GM12874 (cell line): ENCODE measurements at regions not wholly inside any gene's neighbourhood (a gene's known extent, or its start where the extent isn't known, plus 50 kb on each side); places are given as distances from the start of the nearest gene placed in this dataset.

Source experiments
- TF ChIP-seq, protein P1 (sequence below): IDR thresholded peaks from 2 replicates; pipeline ENCODE4 v1.5.1; 2011; ENCODE audit warnings: low read depth, mild to moderate bottlenecking, control low read depth, low read length, moderate library complexity; ENCODE audit not compliant: insufficient read depth

DNA sequence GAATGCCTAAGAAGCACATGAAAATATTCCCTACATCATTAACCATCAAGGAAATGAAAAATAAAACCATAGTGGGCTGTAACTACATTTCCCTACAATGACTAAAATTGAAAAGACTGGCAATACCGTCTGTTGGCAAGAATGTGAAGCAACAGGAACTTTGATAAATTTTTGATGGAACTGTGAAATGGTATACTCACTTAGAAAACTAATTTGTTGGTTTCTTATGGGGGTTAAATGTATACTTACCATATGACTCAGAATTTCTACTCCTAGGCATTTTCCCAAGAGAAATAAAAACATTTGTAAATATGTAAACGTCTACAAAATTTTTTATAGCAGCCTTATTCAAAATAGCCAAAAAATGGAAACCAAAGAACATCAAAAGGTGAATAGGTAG lies 121.4 kb upstream of the PLEKHA5 start:
- TF ChIP-seq, protein P1, sequence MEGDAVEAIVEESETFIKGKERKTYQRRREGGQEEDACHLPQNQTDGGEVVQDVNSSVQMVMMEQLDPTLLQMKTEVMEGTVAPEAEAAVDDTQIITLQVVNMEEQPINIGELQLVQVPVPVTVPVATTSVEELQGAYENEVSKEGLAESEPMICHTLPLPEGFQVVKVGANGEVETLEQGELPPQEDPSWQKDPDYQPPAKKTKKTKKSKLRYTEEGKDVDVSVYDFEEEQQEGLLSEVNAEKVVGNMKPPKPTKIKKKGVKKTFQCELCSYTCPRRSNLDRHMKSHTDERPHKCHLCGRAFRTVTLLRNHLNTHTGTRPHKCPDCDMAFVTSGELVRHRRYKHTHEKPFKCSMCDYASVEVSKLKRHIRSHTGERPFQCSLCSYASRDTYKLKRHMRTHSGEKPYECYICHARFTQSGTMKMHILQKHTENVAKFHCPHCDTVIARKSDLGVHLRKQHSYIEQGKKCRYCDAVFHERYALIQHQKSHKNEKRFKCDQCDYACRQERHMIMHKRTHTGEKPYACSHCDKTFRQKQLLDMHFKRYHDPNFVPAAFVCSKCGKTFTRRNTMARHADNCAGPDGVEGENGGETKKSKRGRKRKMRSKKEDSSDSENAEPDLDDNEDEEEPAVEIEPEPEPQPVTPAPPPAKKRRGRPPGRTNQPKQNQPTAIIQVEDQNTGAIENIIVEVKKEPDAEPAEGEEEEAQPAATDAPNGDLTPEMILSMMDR = no peak

DNA sequence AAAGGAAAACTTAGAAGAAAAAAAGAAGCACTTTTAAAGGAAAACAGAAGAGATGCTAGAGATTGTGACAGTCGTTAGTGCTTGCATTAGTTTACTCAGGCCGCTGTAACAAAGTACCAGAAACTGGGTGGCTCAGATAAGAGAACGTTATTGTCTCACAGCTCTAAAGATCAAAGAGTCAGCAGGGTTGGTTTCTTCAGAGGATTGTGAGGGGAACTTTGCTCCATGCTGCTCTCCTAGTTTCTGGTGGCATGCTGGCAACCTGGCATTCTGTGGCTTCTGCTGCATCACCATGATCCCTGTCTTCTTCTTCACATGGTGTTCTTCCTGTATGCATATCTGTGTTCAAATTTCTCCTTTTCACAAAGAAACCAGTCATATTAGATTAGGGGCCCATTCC lies 119.4 kb upstream of the PLEKHA5 start:
- TF ChIP-seq, protein P1 = no peak

DNA sequence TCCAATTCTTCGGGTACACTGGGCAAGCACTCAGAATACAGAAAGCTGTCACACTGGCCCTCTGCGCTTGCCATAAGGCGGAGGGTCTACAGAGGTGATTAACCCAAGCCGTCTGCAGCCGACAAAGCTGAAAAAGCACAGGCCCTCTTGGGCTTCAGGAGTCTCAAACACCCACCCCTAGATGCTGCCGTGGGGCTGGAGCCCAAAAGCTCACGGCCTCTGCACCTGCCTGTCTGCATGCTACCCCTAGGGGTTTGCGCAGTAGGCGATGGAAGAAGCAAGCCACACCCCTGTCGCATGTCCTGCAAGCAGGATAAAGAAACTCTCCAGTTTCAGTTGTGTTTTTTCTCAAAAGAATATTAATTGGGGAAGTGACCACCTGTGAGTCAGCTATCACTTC lies 118.8 kb upstream of the PLEKHA5 start:
- TF ChIP-seq, protein P1 = no peak

DNA sequence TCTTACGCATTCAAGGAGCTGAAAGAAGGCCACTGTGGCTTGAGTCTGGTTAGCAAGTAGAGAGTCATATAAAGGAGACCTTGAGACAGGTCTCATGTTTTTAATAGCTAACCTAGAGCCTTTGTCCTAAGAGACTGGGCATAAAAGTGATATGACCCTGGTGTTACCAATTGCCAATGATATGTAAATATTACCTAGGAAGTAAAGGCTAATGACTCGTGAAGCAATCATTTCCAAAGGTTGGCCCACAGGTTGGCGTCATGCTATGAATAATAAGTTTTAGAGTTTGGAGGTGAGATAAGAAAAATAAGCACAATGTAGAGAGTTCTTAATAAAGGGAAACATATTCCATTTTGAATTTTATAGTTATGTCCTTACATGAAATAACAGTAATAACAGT lies 116.6 kb upstream of the PLEKHA5 start:
- TF ChIP-seq, protein P1 = no peak

DNA sequence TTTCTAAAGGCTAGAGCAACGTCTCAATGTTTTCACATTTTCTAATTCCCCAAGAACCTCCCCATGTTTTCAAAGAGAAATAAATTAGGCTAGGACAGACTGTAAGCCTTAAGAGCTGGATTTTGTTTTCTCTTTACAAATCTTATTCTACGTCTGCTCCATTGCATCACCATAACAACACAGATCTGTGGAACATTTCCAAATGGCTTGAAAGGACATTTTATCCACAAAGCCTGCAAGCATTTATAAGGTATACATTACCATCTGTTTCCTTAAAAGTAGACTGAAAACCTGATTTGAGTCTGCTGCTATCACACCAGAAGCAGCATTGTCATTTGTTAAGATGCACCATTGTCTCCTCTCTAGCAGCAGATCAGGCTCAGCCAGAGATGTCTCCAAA lies 115.3 kb upstream of the PLEKHA5 start:
- TF ChIP-seq, protein P1 = no peak

DNA sequence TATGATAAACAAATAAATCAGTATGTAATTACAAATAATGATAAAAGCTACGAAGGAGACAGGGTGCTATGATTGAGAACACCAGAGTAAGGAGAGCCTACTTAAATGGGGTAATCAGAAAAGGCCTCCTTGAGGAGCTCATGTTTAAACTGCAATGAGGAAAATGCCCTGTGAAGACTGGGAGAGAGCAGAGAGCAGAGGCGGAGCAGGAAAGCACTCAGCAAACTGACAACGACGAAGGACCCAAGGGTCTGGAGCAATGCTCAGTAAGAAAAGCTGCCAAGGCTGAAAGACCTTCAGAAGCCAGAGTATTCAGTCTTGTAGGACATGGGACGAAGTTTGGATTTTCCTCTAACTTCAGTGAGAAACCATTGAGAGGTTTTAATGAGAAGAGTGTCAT lies 114.2 kb upstream of the PLEKHA5 start:
- TF ChIP-seq, protein P1 = no peak

DNA sequence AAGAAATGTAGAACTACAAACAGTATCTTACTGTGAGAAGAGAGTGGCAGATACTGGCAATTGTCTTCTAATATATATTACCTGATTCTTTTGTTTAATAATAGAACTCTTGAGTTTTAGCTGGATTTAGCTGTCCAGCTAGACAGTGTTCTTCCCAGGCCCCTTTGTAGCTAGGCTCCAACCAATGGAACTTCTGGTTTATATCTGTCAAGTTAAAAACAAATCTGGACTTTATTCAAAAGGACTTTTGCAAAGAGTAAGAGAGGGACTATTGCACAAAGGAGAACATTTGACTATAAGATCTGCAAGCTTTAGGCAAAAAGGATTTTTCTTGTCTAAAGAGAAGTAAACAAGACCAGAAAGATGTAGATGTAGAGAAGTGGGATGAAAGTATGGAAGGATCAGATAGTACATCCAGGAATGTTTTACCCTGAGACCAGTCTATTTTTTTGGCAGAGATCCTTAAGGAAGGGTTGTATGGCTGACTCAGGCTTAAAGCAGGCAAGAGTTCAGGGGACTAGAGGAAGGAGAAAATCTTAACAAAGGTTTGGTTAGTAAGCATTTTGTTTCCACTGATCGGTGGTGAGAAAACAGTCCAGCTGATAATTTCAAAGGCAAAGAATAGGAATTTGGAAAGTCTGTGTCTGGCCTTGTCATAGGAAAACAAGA lies 111.1 kb upstream of the PLEKHA5 start:
- TF ChIP-seq, protein P1 = no peak
